Hepatocyte (in vitro differentiated cells): ENCODE measurements at regions not wholly inside any gene's neighbourhood (a gene's known extent, or its start where the extent isn't known, plus 50 kb on each side); places are given as distances from the start of the nearest gene placed in this dataset.

Source experiments
- DNase-seq: peaks from one replicate; pipeline ENCODE4 v3.0.0-alpha.2; 2016; ENCODE audit warnings: low spot score
- H2AFZ ChIP-seq: fragments of 200-600 bp; sonication (generic); 2 replicates; pipeline ENCODE4 v1.6.0; 2016; ENCODE audit warnings: antibody characterized with exemption, mild to moderate bottlenecking
- H3K27ac ChIP-seq: fragments of 200-600 bp; sonication (generic); 2 replicates; pipeline ENCODE4 v1.5.1; 2016; ENCODE audit warnings: mild to moderate bottlenecking
- H3K27me3 ChIP-seq: fragments of 200-600 bp; sonication (generic); 2 replicates; pipeline ENCODE4 v1.6.1; 2016
- H3K36me3 ChIP-seq: fragments of 200-600 bp; sonication (generic); replicated peaks from 2 replicates; pipeline ENCODE4 v1.5.1; 2016; ENCODE audit warnings: low read depth; ENCODE audit not compliant: insufficient read depth
- H3K4me1 ChIP-seq: fragments of 200-600 bp; sonication (generic); 2 replicates; pipeline ENCODE4 v1.5.1; 2016; ENCODE audit warnings: mild to moderate bottlenecking, moderate library complexity; ENCODE audit not compliant: insufficient read depth
- H3K4me2 ChIP-seq: fragments of 200-600 bp; sonication (generic); 2 replicates; pipeline ENCODE4 v1.6.0; 2016
- H3K4me3 ChIP-seq: fragments of 200-600 bp; sonication (generic); 2 replicates; pipeline ENCODE4 v1.5.1; 2016; ENCODE audit warnings: mild to moderate bottlenecking
- H3K79me2 ChIP-seq: fragments of 200-600 bp; sonication (generic); 2 replicates; pipeline ENCODE4 v1.6.0; 2017; ENCODE audit warnings: mild to moderate bottlenecking
- H3K9me2 ChIP-seq: fragments of 200-600 bp; sonication (generic); replicated peaks from 2 replicates; pipeline ENCODE4 v1.6.0; 2017; ENCODE audit warnings: mild to moderate bottlenecking; ENCODE audit not compliant: insufficient read depth
- H3K9me3 ChIP-seq: fragments of 200-600 bp; sonication (generic); 2 replicates; pipeline ENCODE4 v1.5.1; 2016; ENCODE audit warnings: low read depth, mild to moderate bottlenecking
- H4K20me1 ChIP-seq: fragments of 200-600 bp; sonication (generic); 2 replicates; pipeline ENCODE4 v1.6.0; 2016; ENCODE audit warnings: mild to moderate bottlenecking; ENCODE audit not compliant: insufficient read depth, poor library complexity, severe bottlenecking
- EZH2 ChIP-seq: fragments of 200-600 bp; sonication (generic); IDR thresholded peaks from 2 replicates; pipeline ENCODE4 v1.6.1; 2016; ENCODE audit warnings: antibody characterized with exemption, mild to moderate bottlenecking, borderline replicate concordance
- EZH2phosphoT487 ChIP-seq: fragments of 200-600 bp; sonication (generic); IDR thresholded peaks from one replicate; pipeline ENCODE4 v1.6.1; 2018; ENCODE audit warnings: antibody characterized with exemption, mild to moderate bottlenecking, low read depth, moderate library complexity; ENCODE audit not compliant: unreplicated experiment, severe bottlenecking
- WGBS: methylation state at CpG from one replicate; pipeline ENCODE4 v1.1.6; 2016; ENCODE audit warnings: low lambda C conversion rate; ENCODE audit errors: missing lambda C conversion rate; 5-methylcytosine and 5-hydroxymethylcytosine counted together
- TF ChIP-seq, protein P1 (sequence below): fragments of 200-600 bp; sonication (generic); IDR thresholded peaks from 2 replicates; pipeline ENCODE4 v1.5.1; 2016; ENCODE audit warnings: antibody characterized with exemption, mild to moderate bottlenecking; ENCODE audit not compliant: poor library complexity

DNA sequence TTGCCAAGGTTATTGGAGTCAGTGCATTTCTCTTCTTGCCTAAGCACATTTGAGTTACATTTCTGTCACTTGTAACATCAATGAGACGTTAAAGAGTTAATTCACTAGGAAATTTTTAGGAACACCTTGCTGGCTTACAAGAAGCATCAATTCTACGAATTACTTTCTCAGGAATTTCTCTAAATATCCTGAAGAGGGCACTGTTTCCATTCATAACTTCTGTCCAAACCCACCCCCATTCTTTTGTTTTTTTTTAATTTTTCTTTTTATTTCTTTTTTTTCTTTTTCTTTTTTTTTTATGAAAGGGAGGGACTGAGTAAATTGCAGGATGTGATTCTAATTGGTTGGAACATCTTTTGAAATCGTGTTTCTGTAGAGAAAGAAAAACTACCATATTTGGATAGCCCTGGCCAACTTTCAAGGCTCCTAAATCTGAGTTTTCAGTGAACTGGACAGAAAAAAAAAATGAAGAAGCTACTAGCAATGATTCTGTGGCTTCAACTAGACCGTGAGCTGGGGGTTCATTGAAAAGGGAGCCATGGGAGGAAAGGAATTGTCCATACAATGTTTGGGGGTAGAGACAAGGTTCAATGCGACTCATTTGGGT, 285.3 kb downstream of the DAD1 start:
- Histone ChIP-seq H4K20me1 (no peaks in the 10 kb centered on the region), H3K4me2 (no peak overlapping the region), H3K4me3 (no peak overlapping the region), H2AFZ (no peak overlapping the region), H3K9me3 (no peaks in the 10 kb centered on the region), H3K4me1 (no peaks in the 10 kb centered on the region), H3K79me2 (no peaks in the 10 kb centered on the region), H3K9me2 (no peaks in the 10 kb centered on the region), H3K27ac (no peak overlapping the region), H3K27me3 (no peaks in the 10 kb centered on the region), H3K36me3 (no peaks in the 10 kb centered on the region)
- no peak for DNase-seq
- TF ChIP-seq EZH2: no peak
- TF ChIP-seq EZH2phosphoT487: no peak
- TF ChIP-seq, protein P1, sequence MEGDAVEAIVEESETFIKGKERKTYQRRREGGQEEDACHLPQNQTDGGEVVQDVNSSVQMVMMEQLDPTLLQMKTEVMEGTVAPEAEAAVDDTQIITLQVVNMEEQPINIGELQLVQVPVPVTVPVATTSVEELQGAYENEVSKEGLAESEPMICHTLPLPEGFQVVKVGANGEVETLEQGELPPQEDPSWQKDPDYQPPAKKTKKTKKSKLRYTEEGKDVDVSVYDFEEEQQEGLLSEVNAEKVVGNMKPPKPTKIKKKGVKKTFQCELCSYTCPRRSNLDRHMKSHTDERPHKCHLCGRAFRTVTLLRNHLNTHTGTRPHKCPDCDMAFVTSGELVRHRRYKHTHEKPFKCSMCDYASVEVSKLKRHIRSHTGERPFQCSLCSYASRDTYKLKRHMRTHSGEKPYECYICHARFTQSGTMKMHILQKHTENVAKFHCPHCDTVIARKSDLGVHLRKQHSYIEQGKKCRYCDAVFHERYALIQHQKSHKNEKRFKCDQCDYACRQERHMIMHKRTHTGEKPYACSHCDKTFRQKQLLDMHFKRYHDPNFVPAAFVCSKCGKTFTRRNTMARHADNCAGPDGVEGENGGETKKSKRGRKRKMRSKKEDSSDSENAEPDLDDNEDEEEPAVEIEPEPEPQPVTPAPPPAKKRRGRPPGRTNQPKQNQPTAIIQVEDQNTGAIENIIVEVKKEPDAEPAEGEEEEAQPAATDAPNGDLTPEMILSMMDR: peak; percentile 54
- WGBS: 49% methylated on average over 5 of the region's 5 CpGs

DNA sequence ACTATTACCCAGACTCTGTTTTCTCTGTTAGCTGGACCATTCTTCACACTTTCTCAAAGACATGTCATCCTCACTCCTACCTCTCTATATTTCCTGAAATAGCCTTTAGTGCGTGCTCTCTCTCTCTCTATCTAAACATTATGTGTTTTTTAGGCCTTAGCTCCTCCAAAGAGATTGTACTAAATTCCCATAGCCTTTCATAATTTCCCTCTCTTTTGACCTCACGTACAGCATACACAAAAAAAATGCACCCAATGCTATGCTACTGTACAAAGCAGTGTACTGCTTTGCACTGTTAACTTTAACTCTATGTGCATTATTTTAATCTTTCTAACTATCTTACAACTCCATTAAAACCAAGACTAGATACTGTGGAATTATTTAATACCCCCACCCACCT, 288.4 kb downstream of the DAD1 start:
- no peak overlapping the region for H3K4me2 ChIP-seq
- no peak for TF ChIP-seq EZH2
- TF ChIP-seq, protein P1: no peak
- TF ChIP-seq EZH2phosphoT487: no peak
- no peaks in the 10 kb centered on the region for H3K9me2 ChIP-seq
- H4K20me1 ChIP-seq: no peaks in the 10 kb centered on the region
- no peaks in the 10 kb centered on the region for H3K27me3 ChIP-seq
- H3K36me3 ChIP-seq: no peaks in the 10 kb centered on the region
- no peak overlapping the region for H3K4me3 ChIP-seq
- H3K9me3 ChIP-seq: no peaks in the 10 kb centered on the region
- peaks cover 12% of the 10 kb centered on the region for H3K4me1 ChIP-seq
- 73% methylated on average over 2 of the region's 2 CpGs for WGBS
- no peak overlapping the region for H2AFZ ChIP-seq
- no peak for DNase-seq
- H3K27ac ChIP-seq: no peak overlapping the region
- no peaks in the 10 kb centered on the region for H3K79me2 ChIP-seq

DNA sequence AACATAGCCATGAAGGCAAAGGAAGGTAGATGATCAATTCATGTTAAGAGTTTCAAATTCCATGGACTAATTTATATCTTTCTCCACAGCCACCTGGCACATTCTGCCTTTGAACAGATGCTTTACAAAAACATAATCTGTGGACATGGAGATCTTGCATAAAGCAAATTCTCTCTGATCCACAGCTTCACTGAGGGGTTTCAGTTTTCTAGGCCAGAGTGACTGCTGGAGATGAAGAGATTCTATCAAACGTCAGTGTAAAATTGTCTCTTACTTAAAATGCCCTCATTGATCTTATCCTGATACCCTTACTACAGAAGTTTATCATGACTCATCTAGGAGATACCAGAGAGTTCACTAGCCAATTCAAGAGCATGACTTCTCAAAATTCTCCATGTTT, 291.6 kb downstream of the DAD1 start:
- H3K4me2 ChIP-seq: no peak overlapping the region
- H2AFZ ChIP-seq: no peak overlapping the region
- no peaks in the 10 kb centered on the region for H3K9me3 ChIP-seq
- WGBS: 30% methylated on average over 1 of the region's 1 CpG
- TF ChIP-seq EZH2phosphoT487: no peak
- no peaks in the 10 kb centered on the region for H3K27me3 ChIP-seq
- H3K4me1 ChIP-seq: peaks cover 14% of the 10 kb centered on the region
- no peak overlapping the region for H3K4me3 ChIP-seq
- DNase-seq: no peak
- H3K9me2 ChIP-seq: no peaks in the 10 kb centered on the region
- peak overlapping the region; percentile 17 for H3K27ac ChIP-seq
- H3K36me3 ChIP-seq: no peaks in the 10 kb centered on the region
- H4K20me1 ChIP-seq: no peaks in the 10 kb centered on the region
- no peaks in the 10 kb centered on the region for H3K79me2 ChIP-seq

DNA sequence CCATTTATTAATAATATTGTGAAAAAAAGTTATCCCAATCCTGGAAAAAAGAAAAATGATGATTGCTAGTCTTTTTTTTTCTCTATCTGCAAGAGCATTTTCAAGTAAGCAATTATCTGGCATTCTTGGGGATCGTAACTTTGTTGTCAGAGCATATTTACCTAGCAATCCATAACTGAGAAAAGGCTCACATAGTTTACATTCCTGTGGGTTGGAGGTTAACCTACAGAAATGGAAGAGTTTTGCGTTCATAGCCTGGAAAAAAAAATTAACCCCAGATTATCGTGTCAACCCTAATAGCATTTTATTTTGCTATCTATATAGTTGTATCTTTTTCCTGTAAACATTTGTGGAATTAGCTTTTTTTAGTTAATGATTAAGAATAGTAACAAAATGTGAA, 292.3 kb downstream of the DAD1 start:
- H3K9me2 ChIP-seq: no peaks in the 10 kb centered on the region
- H3K36me3 ChIP-seq: no peaks in the 10 kb centered on the region
- peak overlapping the region; percentile 30 for H3K27ac ChIP-seq
- 10% methylated on average over 3 of the region's 3 CpGs for WGBS
- H3K9me3 ChIP-seq: no peaks in the 10 kb centered on the region
- TF ChIP-seq, protein P1: no peak
- TF ChIP-seq EZH2phosphoT487 (no peak), EZH2 (no peak)
- peaks cover 14% of the 10 kb centered on the region for H3K4me1 ChIP-seq
- no peaks in the 10 kb centered on the region for H3K27me3 ChIP-seq
- no peak for DNase-seq
- H4K20me1 ChIP-seq: no peaks in the 10 kb centered on the region
- H3K4me3 ChIP-seq: no peak overlapping the region
- no peaks in the 10 kb centered on the region for H3K79me2 ChIP-seq
- H2AFZ ChIP-seq: no peak overlapping the region
- H3K4me2 ChIP-seq: peak overlapping the region; percentile 12
